Small intestine (tissue), 7 donors: ENCODE measurements at regions not wholly inside any gene's neighbourhood (a gene's known extent, or its start where the extent isn't known, plus 50 kb on each side); places are given as distances from the start of the nearest gene placed in this dataset.

Experiments
- DNase-seq, 2 donors: peaks; one replicate each; pipeline versions ENCODE4 v3.0.0 to v3.0.0-alpha.2; 2013
- FAIRE-seq: peaks from 2 replicates; lab custom pipeline; 2012; peaks lifted over from hg19 to GRCh38; lab: Jason Lieb, UNC
- H3K27ac ChIP-seq, 3 donors: one replicate each; pipeline ENCODE4 v1.5.1; 2013; ENCODE audit warnings: low read length in 2 of 3, mild to moderate bottlenecking in 2 of 3, control low read depth in 1 of 3, inconsistent platforms in 1 of 3, low read depth in 1 of 3, moderate library complexity in 1 of 3
- H3K27me3 ChIP-seq, 3 donors: one replicate each; pipeline ENCODE4 v1.6.1; 2013; ENCODE audit warnings: low read length in 3 of 3, inconsistent platforms in 1 of 3; ENCODE audit not compliant: control insufficient read depth in 3 of 3, insufficient read depth in 3 of 3
- H3K36me3 ChIP-seq, 3 donors: one replicate each; pipeline ENCODE4 v1.6.1; 2013; ENCODE audit warnings: low read length in 3 of 3, inconsistent platforms in 1 of 3, low read depth in 1 of 3, mild to moderate bottlenecking in 1 of 3, moderate library complexity in 1 of 3; ENCODE audit not compliant: control insufficient read depth in 3 of 3, insufficient read depth in 2 of 3
- H3K4me1 ChIP-seq, 3 donors: one replicate each; pipeline ENCODE4 v1.6.1; 2013; ENCODE audit warnings: low read length in 2 of 3, inconsistent platforms in 1 of 3, low read depth in 1 of 3, mild to moderate bottlenecking in 1 of 3, moderate library complexity in 1 of 3; ENCODE audit not compliant: control insufficient read depth in 3 of 3, insufficient read depth in 2 of 3
- H3K4me3 ChIP-seq, 3 donors: one replicate each; pipeline ENCODE4 v1.5.1; 2013; ENCODE audit warnings: low read length in 3 of 3, control low read depth in 1 of 3, inconsistent platforms in 1 of 3, low read depth in 1 of 3, mild to moderate bottlenecking in 1 of 3, moderate library complexity in 1 of 3
- H3K9me3 ChIP-seq, 2 donors: one replicate each; pipeline ENCODE4 v1.6.1; 2013; ENCODE audit warnings: low read depth in 1 of 2, low read length in 1 of 2; ENCODE audit not compliant: control insufficient read depth in 2 of 2, insufficient read depth in 1 of 2
- WGBS, 3 donors: extraction: QIAGEN DNeasy Blood & Tissue Kit; methylation state at CpG; one replicate each; pipeline ENCODE4 v1.1.7; 2013; 5-methylcytosine and 5-hydroxymethylcytosine counted together
- donor health status: healthy with polysubstance abuse.
- donor health status: control.
- donor health status: control.
- donor health status: Bipolar disorder and iron deficiency.
- donor health status: healthy.

GRCh38 chr1:10934150-10934818, 78.2 kb upstream of the TARDBP start:
- Histone ChIP-seq H3K9me3 (no peaks in the 10 kb centered on the region), H3K4me3 (no peak overlapping the region), H3K36me3 (no peaks in the 10 kb centered on the region), H3K27ac (no peak overlapping the region), H3K27me3 (peaks cover 0 to 4% (median 0%) of the 10 kb centered on the region in 3 donors), H3K4me1 (no peaks in the 10 kb centered on the region)
- 52 to 66% (median 58%) methylated on average over 12 of the region's 12 CpGs for WGBS, 3 donors
- no peak for DNase-seq
- FAIRE-seq, result no peak

GRCh38 chr1:10935246-10935645, 77.2 kb upstream of the TARDBP start:
- Histone ChIP-seq H3K4me1 (peaks cover 0 to 2% (median 0%) of the 10 kb centered on the region in 3 donors), H3K27ac (no peak overlapping the region), H3K4me3 (no peak overlapping the region), H3K36me3 (no peaks in the 10 kb centered on the region), H3K9me3 (no peaks in the 10 kb centered on the region), H3K27me3 (peaks cover 0 to 5% (median 0%) of the 10 kb centered on the region in 3 donors)
- no peak for FAIRE-seq
- peak in 1 of 2 donors; percentile 55 for DNase-seq
- WGBS, 3 donors, result 30 to 55% (median 51%) methylated on average over 8 of the region's 8 CpGs

GRCh38 chr1:10935724-10936123, 76.7 kb upstream of the TARDBP start:
- no peak for FAIRE-seq
- Histone ChIP-seq H3K9me3 (no peaks in the 10 kb centered on the region), H3K27me3 (peaks cover 0 to 5% (median 0%) of the 10 kb centered on the region in 3 donors), H3K4me3 (no peak overlapping the region), H3K27ac (no peak overlapping the region), H3K4me1 (peaks cover 0 to 4% (median 0%) of the 10 kb centered on the region in 3 donors), H3K36me3 (no peaks in the 10 kb centered on the region)
- no peak for DNase-seq
- 57 to 78% (median 71%) methylated on average over 7 of the region's 7 CpGs for WGBS, 3 donors

GRCh38 chr1:10936998-10937901, 75.2 kb upstream of the TARDBP start:
- peaks cover 0 to 5% (median 0%) of the 10 kb centered on the region in 3 donors for H3K27me3 ChIP-seq
- peaks cover 0 to 12% (median 3%) of the 10 kb centered on the region in 3 donors for H3K4me1 ChIP-seq
- H3K9me3 ChIP-seq, result no peaks in the 10 kb centered on the region
- FAIRE-seq, result no peak
- H3K27ac ChIP-seq, result no peak overlapping the region
- WGBS, 3 donors, result 16 to 53% (median 27%) methylated on average over 17 to 19 of the region's 19 CpGs
- DNase-seq, result peak; percentile 28 to 70
- no peak overlapping the region for H3K4me3 ChIP-seq
- H3K36me3 ChIP-seq, result no peaks in the 10 kb centered on the region

- 84 to 91% (median 89%) methylated on average over 16 to 17 of the region's 17 CpGs for whole genome bisulfite sequencing, 3 donors
- Histone ChIP-seq H3K9me3 (no peaks in the 10 kb centered on the region), H3K4me1 (peaks cover 0 to 18% (median 5%) of the 10 kb centered on the region in 3 donors), H3K27ac (no peak overlapping the region), H3K27me3 (peaks cover 0 to 5% (median 0%) of the 10 kb centered on the region in 3 donors), H3K36me3 (no peaks in the 10 kb centered on the region), H3K4me3 (no peak overlapping the region)
- FAIRE-seq, result no peak
- no peak for DNase-seq
These were observed 73.6 kb upstream of the TARDBP start for GRCh38 chr1:10938741-10939417.

- FAIRE-seq, result no peak
- peak in 1 of 2 donors; percentile 17 for DNase-seq
These were observed 72.6 kb upstream of the TARDBP start for GRCh38 chr1:10939654-10940450.

GRCh38 chr1:10940451-10940804, 72.0 kb upstream of the TARDBP start:
- no peaks in the 10 kb centered on the region for H3K36me3 ChIP-seq
- FAIRE-seq, result no peak
- peaks cover 0 to 27% (median 5%) of the 10 kb centered on the region in 3 donors for H3K4me1 ChIP-seq
- H3K27me3 ChIP-seq, result peaks cover 0 to 5% (median 2%) of the 10 kb centered on the region in 3 donors
- WGBS, 3 donors, result 76 to 85% (median 84%) methylated on average over 5 of the region's 5 CpGs
- DNase-seq, result no peak
- no peaks in the 10 kb centered on the region for H3K9me3 ChIP-seq
- H3K4me3 ChIP-seq, result no peak overlapping the region
- no peak overlapping the region for H3K27ac ChIP-seq

More at GRCh38 chr1:10939654-10940450, 72.6 kb upstream of the TARDBP start:
- H3K36me3 ChIP-seq, result no peaks in the 10 kb centered on the region
- peaks cover 0 to 27% (median 5%) of the 10 kb centered on the region in 3 donors for H3K4me1 ChIP-seq
- H3K27me3 ChIP-seq, result peaks cover 0 to 5% (median 2%) of the 10 kb centered on the region in 3 donors
- WGBS, 3 donors, result 29 to 37% (median 29%) methylated on average over 20 of the region's 20 CpGs
- H3K27ac ChIP-seq, result no peak overlapping the region
- H3K9me3 ChIP-seq, result no peaks in the 10 kb centered on the region
- no peak overlapping the region for H3K4me3 ChIP-seq
